GM12878 (cell line): ENCODE measurements at regions not wholly inside any gene's neighbourhood (a gene's known extent, or its start where the extent isn't known, plus 50 kb on each side); places are given as distances from the start of the nearest gene placed in this dataset.
A peak's percentile ranks its signal among the peaks of the same experiment; 100 is the strongest.

ENCODE experiments used
- HDAC2 ChIP-seq: fragments of 200-600 bp; sonication (generic); IDR thresholded peaks from 2 replicates; pipeline ENCODE4 v1.6.1; 2017
- MXI1 ChIP-seq: fragments of 150-350 bp; IDR thresholded peaks from 2 replicates; pipeline ENCODE4 v1.6.1; 2011; ENCODE audit warnings: low read depth, mild to moderate bottlenecking, inconsistent platforms, low read length, improper control_type of control experiment
- NFYB ChIP-seq: IDR thresholded peaks from 2 replicates; pipeline ENCODE4 v1.6.1; 2011; ENCODE audit warnings: low read depth, mild to moderate bottlenecking, low read length, improper control_type of control experiment, moderate library complexity; ENCODE audit not compliant: insufficient read depth
- POLR2AphosphoS5 ChIP-seq: IDR thresholded peaks from 2 replicates; pipeline ENCODE4 v1.6.1; 2011; ENCODE audit warnings: mild to moderate bottlenecking, low read length, inconsistent platforms
- RCOR1 ChIP-seq: conservative IDR thresholded peaks from 2 replicates; pipeline ENCODE4 v1.6.1; 2012; ENCODE audit warnings: low read depth, low read length, improper control_type of control experiment
- REST ChIP-seq: IDR thresholded peaks from 2 replicates; pipeline ENCODE4 v1.6.1; 2012; ENCODE audit warnings: mild to moderate bottlenecking, low read depth, low read length
- SMC3 ChIP-seq: IDR thresholded peaks from 2 replicates; pipeline ENCODE4 v1.6.1; 2011; ENCODE audit warnings: low read length, improper control_type of control experiment, borderline replicate concordance

- no peak for TF ChIP-seq REST
- TF ChIP-seq SMC3 = peak; percentile 87
- no peak for TF ChIP-seq HDAC2
- TF ChIP-seq MXI1 = no peak
- TF ChIP-seq RCOR1 = no peak
- TF ChIP-seq NFYB = no peak
- no peak for TF ChIP-seq POLR2AphosphoS5
Observed at GRCh38 chrX:43557792-43558191, 98.3 kb upstream of the MAOA start.
